ENCODE measurements at regions not wholly inside any gene's neighbourhood (a gene's known extent, or its start where the extent isn't known, plus 50 kb on each side); places are given as distances from the start of the nearest gene placed in this dataset.

DNA sequence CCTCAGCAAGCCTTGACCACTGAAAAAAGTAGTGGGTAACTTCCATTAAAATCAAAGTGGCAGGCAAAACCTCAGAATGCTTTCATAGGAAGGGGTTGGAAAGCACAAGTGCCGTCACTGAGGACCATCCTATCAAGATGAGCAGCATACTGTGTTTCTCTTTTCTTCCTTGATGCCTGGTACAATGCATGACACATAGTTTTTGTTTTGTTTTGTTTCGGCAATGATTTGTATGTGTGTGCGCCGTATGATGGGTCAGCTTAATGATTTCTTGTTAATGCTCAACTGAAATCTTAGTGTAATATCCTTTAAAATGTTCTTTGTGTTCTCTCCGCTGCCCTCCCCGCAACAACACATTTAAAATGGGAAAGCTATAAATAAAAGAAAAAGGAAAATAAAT, 476.4 kb upstream of the KCNMB2 start:
- TF ChIP-seq CTCF (IDR thresholded peaks at IDR 0.05; ENCODE audit: low read depth, low read length, missing control alignments), result no peak
- DNase-seq (ENCODE audit: extremely low read depth, low read depth), result no peak
- no peak overlapping the region for H3K4me3 ChIP-seq (replicated peaks; ENCODE audit: low read depth, low read length)

- TF ChIP-seq CTCF (IDR thresholded peaks at IDR 0.05; ENCODE audit: low read depth, low read length, missing control alignments), result no peak
- no peak for DNase-seq (ENCODE audit: extremely low read depth, low read depth)
Measured at GRCh38 chr3:178060407-178060806, 475.8 kb upstream of the KCNMB2 start.

DNA sequence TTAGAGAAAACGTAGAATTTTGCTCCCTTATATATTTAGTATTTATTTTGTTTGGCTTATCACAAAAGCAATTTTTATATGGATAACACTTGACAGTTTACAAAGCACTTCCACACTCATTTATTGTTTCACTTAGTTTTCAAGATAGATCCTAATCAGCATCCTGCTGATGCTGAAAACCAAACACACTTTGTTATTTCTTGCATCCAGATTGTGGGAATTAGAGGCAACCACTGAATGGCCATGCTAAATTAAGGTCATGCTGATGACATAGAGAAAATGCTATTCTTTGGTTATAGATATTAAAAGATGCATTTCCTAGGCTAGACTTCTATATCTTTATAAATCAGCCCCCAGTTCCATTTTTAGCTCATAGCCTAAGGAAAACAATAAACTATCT, 474.1 kb upstream of the KCNMB2 start:
- no peak for TF ChIP-seq CTCF (IDR thresholded peaks at IDR 0.05; ENCODE audit: low read depth, low read length, missing control alignments)
- H3K4me3 ChIP-seq (replicated peaks; ENCODE audit: low read depth, low read length), result no peak overlapping the region
- no peak for DNase-seq (ENCODE audit: extremely low read depth, low read depth)

More at GRCh38 chr3:178060407-178060806, 475.8 kb upstream of the KCNMB2 start:
- H3K4me3 ChIP-seq (replicated peaks; ENCODE audit: low read depth, low read length), result no peak overlapping the region

- TF ChIP-seq CTCF (IDR thresholded peaks at IDR 0.05; ENCODE audit: low read depth, low read length, missing control alignments), result no peak
Measured at GRCh38 chr3:178063461-178063860, 472.8 kb upstream of the KCNMB2 start.

GRCh38 chr3:178067721-178068120, 468.5 kb upstream of the KCNMB2 start:
- H3K4me3 ChIP-seq (replicated peaks; ENCODE audit: low read depth, low read length), result no peak overlapping the region
- no peak for DNase-seq (ENCODE audit: extremely low read depth, low read depth)
- no peak for TF ChIP-seq CTCF (IDR thresholded peaks at IDR 0.05; ENCODE audit: low read depth, low read length, missing control alignments)

More at GRCh38 chr3:178063461-178063860, 472.8 kb upstream of the KCNMB2 start:
- H3K4me3 ChIP-seq (replicated peaks; ENCODE audit: low read depth, low read length), result no peak overlapping the region
- DNase-seq (ENCODE audit: extremely low read depth, low read depth), result no peak

- TF ChIP-seq CTCF (IDR thresholded peaks at IDR 0.05; ENCODE audit: low read depth, low read length, missing control alignments), result no peak
- no peak for DNase-seq (ENCODE audit: extremely low read depth, low read depth)
- no peak overlapping the region for H3K4me3 ChIP-seq (replicated peaks; ENCODE audit: low read depth, low read length)
Measured at GRCh38 chr3:178072391-178073305, 463.6 kb upstream of the KCNMB2 start.

Measured in HFF-Myc (cell line).